GM18507 (cell line): ENCODE measurements at regions not wholly inside any gene's neighbourhood (a gene's known extent, or its start where the extent isn't known, plus 50 kb on each side); places are given as distances from the start of the nearest gene placed in this dataset.
"Not testable (repeated sequence)": the region's sequence is repeated elsewhere in the genome, so short reads cannot be mapped to it uniquely, and the experiment has no call there.

Experiments used
- DNase-seq: peaks from one replicate; pipeline ENCODE4 v3.0.0; 2011; ENCODE audit warnings: low read depth; ENCODE audit not compliant: insufficient read length; ENCODE audit errors: extremely low spot score
- FAIRE-seq: peaks from 2 replicates; lab custom pipeline; 2011; peaks lifted over from hg19 to GRCh38; lab: Jason Lieb, UNC

DNA sequence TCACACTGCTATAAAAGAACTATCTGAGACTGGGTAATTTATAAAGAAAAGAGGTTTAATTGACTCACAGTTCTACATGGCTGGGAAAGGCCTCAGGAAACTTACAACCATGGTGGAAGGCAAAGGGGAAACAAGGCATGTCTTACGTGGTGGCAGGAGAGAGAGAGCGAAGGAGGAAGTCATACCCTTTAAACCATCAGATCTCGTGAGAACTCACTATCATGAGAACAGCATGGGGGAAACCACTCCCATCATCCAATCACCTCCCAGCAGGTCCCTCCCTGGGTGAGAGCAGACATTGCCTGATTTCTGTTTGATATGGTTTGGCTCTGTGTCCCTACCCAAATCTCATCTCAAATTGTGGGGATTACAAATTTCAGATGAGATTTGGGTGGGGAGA is 86.9 kb upstream of the CTDP1 start:
- FAIRE-seq, DNase-seq: not testable (repeated sequence)

DNA sequence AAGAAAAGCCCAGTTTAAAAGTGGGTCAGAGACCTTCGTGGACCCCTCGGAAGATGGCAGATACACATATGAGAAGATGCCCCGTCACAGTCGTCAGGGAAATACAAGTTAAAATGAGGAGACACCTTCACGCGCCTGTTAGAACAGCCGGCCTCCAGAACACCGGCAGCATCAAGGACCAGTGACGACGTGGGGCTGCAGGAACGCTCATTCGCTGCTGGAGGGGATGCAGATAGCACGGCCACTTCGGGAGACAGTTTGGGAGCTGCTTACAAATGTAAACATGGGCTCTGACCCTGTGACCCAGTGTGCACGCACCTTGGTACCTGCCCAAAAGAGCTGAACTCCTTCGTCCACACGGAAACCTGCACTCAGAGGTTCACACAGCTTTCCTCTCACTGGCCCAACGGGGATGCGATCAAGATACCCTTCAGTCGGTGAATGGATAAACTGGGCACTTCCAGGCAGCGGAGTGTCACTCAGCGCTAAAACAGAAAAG is 83.7 kb upstream of the CTDP1 start:
- FAIRE-seq = no peak
- DNase-seq = no peak

DNA sequence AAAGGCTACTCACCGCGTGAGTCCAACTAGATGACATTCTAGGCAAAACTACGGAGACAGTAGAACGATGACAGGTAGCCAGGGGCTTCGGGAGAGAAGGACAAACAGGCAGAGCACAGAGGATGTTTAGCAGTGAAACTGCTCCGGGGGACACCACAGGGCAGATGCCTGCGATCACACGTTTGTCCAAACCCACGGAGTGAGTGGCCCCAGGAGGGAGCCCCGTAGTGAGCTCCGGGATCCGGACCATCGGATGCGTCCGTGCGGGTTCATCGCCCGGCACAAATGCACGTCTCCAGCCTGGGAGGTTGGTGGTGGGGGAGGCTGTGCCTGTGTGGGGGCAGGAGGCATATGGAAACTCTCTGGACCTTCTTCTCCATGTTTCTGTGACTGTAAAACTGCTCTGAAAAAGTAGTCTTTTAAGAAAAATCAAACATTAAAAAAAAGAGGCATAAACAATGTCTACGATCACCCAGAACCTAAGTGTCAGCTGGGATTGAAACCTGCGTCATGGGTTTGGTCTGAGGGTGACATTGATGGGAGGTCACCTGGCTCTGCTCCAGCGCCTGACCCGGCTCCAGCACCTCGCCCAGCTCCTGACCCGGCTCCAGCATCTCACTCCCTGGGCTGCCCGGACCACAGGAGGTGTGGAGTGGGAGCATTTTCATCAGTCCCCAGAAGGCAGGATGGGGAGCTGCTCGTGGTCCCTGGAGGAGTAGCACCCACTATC is 83.0 kb upstream of the CTDP1 start:
- DNase-seq (no peak), FAIRE-seq (no peak)

DNA sequence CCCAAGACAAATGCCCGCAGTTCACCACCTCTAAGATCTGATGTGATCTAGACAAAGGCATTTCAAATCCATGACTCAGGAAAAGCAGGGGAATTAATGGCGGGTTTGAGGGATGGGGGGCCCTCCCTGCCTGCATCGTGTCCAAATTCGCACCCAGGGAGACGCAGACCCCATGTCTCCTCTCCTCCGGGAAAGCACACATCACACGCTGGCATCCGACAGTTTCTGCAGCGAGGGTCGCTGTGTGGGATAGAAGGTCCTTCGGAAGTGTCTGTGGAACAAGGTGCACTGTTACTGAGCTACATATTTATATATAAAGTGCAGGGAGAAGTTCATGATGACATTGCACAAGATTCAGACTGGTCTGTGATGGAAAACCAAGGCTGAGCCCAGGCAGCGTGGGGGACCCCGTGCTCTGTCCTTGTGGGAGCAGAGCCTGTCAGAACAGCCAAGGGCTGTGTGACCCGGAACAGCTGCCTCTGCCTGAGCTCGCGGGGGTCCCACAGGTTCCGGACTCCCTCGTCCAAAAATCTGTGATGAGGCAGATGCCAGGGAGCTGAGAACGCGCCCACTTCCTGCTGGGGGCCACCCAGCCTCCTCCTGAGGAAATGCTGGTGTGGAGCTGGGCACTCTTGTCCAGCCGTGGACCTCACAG is 82.3 kb upstream of the CTDP1 start:
- no peak for FAIRE-seq
- no peak for DNase-seq

DNA sequence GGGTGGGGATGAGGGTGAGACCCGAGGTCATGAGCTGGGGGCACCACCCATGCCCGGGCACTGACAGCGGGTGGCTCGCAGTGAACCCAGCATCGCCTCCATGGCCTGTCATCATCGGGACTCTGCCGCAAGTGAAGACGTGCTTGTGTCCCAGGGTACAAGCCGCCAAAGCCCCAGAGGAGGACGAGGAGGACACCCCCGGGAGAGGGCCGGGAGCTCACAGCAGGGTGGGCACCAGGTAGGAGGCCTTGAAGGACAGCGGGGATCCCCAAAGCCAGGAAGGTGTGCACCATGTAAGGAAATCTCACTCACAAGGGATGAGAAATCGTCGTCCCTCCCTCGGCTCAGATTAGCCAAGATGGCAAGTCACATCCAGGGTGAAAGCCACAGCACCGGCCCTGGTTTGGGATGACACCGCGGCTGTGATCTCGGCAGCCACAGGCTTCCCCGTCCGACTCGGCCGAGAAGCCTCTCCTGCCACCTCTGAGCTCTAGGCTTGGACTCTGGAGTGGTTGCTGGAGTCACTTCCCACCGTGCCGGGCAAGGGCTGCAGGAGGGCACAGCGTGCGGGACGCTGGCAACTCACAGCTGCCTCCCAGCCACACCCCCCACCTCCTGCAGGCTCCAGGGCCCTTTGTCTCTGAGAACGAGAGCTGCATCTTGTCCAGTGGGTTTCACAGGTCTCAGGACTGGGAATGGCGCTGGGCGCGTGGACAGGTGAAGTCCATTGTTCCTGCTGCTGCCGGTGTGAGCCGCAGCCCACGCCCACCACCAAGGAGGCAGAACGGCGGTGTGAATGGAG is 81.6 kb upstream of the CTDP1 start:
- FAIRE-seq (no peak), DNase-seq (no peak)

DNA sequence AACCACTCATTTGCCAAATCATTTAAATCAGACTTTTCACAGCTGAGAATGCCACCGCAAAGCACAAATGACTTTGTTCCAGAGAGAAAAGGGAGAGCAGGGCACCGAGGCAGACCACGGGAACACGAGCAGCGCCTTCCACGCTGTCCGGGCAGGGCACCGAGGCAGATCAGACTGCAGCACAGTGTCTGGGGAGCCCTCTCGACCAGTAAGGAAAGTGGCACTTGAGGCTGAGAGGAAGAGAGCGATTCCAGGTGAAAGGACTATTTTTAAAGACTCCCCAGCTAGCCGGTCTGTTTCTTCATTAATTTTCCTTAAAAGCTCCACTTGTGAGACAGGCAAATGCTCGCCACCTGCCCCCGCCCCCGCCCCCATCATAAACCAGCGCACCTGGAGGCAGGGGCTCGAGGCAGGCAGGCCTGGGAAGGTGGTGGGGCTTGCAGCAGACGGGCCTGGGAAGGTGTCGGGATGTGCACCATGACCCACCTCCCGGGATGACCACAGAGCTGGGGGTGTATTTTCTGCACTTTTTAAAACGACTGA is 80.9 kb upstream of the CTDP1 start:
- no peak for FAIRE-seq

DNA sequence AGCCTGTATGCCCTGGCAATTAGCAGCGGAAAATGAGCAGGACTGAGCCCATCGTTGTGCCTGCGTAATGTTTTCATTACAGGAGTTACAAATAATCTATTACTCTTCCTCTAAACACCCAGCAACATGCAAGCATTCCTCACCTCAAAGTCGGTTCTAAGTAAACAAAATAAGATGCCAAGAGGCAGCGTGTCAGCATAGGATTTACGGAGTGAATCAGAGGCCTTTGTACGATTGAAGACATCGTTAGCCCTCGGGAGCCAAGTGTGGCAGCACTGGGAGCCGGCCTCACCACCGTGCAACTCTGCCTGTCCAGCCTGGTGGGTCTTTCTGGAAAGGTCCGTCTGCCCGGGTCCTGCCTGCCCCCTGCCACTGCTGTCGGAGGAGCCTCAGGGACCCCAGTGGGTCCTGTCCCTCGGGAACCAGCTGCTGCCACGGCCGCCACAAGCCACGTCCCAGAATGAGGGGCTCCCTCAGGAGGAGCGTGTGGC is 80.1 kb upstream of the CTDP1 start:
- DNase-seq (no peak), FAIRE-seq (no peak)

More for the DNA sequence above, 80.9 kb upstream of the CTDP1 start:
- DNase-seq = no peak

DNA sequence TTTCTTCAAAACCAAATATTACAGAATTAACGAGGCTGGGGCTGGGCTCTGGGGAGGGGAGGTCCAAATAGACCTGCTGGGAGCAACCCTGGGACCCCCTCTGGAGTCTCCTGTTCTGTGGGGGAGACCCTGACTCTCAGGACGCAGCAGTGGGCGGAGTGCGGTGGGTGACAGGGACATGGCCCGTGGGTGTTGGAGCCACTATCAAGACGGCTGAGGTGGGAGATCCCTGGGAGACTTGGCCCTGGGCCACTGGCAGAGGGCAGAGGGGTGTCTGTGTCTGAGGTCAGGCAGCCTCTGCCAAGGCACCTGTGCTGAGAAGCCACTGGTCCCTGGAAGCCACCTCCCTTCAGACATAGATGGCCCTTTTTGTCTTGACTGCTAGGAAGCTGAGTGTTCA is 79.5 kb upstream of the CTDP1 start:
- no peak for FAIRE-seq
- DNase-seq = no peak

DNA sequence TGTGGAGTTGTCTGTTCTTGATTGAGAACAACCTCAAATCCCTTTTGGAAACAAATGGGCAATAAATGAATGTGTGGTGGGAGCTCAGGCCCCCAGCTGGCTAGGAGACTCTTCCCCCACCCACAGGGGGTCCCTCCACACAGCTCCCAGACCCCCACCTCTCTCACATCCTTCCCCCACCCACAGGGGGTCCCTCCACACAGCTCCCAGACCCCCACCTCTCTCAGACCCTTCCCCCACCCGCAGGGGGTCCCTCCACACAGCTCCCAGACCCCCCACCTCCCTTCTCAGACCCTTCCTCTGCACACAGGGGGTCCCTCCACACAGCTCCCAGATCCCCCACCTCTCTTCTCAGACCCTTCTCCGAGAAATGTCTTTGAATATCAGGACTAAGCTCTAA is 79.0 kb upstream of the CTDP1 start:
- no peak for DNase-seq
- no peak for FAIRE-seq

DNA sequence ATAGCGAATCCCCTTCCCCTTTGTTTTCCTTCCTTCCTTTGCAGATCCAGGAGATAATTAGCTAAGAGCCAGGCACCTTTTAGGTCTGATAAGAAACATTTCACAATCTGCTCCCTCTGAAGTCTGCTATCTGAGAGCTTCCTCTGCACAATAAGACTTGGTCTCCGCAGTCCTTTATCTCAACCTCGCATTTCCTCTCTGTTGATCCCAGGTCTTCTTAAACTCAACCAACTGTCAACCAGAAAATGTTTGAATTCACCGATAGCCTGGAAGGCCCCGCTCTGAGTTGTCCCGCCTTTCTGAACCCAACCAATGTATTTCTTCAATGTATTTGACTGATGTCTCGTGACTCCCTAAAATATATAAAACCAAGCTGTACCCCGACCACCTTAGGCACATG is 78.4 kb upstream of the CTDP1 start:
- DNase-seq (no peak), FAIRE-seq (no peak)

DNA sequence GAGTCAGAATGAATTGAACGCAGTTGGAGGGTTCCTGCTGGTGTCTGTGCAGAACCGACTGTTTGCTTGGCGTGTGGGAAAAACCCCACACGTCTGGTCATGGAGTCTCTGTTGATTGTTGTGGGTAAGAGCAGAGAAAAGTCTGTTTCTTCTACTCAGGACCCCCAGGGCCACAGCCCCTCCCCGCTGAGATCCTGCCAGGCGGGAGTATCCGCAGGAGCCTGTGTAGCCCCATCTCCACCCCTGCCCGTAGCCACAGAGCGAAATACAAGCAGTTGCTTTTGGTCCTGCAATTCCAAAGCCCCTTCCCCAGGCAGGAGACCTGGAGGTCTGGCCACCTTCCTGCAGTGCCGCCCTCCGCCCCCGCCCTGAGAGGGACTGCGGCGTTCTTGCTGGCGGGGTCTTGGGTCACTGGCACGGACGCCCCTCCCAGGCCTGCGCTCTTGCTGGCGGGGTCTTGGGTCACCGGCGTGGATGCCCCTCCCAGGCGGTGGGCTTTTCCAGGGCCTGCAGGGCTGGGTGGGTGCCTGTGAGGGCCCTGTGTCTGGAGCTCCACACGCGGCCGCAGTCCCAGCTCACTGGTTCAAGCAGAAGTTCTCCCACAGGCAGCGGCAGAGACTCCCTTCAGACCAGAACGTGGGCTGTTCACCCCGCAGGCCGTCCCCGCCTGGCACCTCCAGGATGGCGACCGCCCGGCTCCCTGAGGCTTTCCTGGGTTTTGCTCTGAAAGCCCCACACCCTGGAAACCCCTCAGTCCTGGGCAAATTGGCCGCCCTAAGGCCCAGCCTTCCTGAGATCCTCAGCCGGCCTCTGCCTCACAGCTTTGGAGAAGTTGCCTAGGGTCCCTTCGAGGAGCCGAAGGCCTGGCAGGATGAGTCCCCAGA is 76.0 kb upstream of the CTDP1 start:
- no peak for FAIRE-seq
- no peak for DNase-seq

DNA sequence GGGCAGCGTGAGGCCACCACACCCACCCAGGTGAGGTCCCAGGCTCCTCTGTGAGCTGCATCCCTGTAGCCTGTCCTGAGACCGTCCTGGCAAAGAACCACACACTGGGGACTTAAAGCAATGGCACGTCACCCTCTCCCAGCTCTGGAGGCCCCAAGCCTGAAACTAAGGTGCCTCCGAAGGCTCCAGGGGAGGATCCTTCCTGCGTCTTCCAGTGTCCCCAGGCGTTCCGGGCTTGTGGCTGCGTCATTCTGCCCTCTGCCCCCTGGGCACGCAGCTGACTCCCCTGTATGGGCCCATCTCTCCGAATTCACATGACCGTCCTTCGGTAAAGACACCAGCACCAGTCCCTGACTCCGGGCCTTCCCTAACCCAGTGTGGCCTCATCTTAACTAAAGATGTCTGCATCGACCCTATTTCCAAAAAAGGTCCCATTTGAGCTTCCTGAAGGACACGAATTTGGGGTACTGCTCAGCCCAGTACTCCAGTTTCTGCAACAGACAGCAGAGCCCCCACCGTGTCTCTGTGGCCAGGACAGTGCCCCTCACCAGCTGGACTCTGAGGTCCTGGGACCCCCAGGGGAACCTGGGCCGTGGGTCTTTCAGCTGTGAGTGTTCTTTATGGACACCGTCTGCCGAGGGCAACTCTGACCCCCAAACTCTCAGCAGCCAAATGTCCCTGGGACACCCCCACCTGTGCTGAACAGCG is 75.2 kb upstream of the CTDP1 start:
- DNase-seq = no peak
- FAIRE-seq = no peak

DNA sequence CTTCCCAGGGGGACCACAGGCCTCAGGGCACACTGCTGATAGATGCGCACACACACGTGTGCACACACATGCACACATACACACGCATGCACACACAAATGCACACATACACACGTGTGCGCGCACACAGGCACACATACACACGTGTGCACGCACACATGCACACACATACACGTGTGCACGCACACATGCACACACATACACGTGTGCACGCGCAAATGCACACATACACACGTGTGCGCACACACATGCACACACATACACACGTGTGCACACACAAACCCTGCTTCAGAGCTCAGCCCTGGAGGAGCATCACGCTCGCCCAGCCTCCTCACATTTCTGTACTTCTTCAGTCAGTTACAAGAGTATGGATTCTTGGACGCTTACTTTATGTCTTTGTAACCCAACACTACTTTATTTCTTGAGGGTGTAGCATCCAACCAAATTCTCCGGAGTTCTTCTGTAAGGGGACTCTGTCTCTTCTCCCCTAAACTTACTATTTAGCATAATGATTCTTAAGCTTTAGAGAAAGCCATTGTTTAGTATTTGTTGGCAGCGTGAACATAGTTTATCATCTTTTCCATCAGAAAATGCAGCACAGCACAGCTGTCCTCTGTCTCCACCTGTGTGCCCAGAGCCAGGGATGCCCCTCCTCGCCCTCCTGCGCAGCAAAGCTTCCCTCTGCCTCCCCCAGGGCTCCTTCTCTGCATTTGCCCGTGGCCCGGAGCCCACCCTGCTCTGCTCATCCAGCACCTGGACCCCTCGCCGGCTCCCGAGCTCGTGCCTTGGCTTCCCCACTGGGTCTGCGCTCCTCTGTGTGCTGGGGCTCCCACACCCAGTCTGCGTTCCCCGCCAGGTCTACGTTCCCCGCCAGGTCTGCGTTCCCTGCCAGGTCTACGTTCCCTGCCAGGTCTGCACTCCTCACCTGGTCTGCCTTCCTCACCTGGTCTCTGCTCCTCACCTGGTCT is 74.4 kb upstream of the CTDP1 start:
- no peak for FAIRE-seq

DNA sequence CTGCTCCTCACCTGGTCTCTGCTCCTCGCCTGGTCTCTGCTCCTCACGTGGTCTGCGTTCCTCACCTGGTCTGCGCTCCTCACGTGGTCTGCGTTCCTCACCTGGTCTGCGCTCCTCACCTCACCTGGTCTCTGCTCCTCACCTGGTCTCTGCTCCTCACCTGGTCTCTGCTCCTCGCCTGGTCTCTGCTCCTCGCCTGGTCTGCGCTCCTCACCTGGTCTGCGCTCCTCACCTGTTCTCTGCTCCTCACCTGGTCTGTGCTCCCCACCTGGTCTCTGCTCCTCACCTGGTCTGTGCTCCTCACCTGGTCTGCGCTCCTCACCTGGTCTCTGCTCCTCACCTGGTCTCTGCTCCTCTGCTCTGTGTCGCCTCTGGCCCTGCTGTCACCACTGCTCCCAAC is 73.5 kb upstream of the CTDP1 start:
- DNase-seq, FAIRE-seq: not testable (repeated sequence)

More for the DNA sequence above, 74.4 kb upstream of the CTDP1 start:
- no peak for DNase-seq

DNA sequence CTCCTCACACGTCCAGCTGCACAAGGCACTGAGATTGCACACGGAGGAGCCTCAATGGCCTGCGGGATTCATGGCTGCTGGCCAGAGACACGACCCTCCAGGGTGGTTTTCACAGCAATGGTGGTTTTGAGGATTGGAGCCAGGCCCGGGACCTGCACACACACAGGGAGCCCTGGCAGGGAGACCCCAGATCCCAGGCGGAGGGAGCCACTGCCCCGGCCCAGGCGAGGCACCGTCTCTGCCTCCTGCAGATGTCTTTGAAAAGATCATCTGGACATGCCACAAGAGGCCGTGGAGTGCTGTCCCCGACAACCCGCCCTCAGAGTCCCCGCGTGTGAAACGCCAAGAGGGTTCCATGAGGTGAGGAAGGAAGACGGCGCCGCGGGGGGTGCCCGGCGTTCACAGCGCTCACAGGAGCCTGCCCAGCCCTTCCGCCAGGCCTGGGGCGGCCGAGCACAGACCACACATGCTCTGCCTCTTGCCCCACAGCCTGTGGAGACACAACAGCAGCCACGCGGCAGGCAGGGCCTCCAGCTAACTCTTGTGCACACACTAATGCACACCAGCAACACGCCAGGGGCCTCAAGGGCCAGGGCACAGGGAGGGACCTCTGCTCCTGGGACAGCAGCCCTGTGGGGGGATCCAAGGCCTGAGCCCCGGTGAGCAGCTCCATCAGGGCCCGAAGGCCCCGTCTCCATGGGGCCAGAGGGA is 72.8 kb upstream of the CTDP1 start:
- DNase-seq (no peak), FAIRE-seq (no peak)

DNA sequence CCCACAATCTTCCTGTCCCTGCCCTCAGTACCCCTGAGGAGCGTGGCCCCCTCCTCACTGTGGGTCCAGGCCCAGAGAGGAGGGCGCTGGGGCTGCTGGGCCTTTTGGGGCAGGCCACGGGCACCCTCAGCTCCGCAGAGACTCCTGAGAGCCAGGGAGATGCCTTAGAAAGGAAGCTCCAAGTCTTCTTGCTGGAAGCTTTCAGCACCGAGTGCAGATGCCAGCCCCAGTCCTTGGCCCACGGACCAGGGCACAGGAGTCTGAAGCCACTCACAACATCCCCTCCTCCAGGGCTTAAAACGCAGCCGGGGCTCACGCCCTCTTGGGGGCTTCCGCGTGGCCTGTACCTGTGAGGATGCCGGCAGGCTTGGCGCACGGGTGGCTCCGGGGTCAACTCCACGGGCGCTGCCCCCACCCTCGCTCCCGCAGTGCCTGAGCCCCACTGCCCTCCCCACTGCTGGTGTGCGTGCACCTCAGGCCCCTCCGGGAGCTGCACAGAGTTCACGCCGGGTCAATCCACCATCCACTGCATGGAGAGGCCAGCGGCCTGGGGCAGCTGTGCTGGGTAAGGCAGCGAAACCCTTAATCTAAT is 72.1 kb upstream of the CTDP1 start:
- DNase-seq (no peak), FAIRE-seq (no peak)
